ENCODE measurements at regions not wholly inside any gene's neighbourhood (a gene's known extent, or its start where the extent isn't known, plus 50 kb on each side); places are given as distances from the start of the nearest gene placed in this dataset.

DNA sequence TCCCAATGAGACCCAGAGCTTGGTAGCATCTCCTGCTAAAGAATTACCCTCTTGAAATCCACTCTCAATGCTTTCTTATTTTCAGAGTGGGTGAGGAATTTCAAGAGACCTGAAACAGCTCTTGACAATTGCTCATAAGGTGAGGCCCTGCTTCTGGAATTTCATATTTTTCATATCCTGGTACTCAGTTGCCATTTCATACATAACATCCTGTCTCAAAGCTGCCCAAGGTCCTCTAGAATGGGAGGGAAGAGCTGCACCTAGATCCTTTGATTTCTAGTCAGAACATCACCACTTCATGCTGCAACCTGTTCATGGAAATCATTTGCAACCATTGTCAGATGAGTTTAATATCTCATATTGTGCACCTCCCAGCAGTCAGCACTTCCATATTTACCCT is 404.8 kb upstream of the GALNT5 start:
- TF ChIP-seq EZH2 (IDR thresholded peaks at IDR 0.05; ENCODE audit: low read length, missing control alignments) = no peak
- TF ChIP-seq, protein P1, sequence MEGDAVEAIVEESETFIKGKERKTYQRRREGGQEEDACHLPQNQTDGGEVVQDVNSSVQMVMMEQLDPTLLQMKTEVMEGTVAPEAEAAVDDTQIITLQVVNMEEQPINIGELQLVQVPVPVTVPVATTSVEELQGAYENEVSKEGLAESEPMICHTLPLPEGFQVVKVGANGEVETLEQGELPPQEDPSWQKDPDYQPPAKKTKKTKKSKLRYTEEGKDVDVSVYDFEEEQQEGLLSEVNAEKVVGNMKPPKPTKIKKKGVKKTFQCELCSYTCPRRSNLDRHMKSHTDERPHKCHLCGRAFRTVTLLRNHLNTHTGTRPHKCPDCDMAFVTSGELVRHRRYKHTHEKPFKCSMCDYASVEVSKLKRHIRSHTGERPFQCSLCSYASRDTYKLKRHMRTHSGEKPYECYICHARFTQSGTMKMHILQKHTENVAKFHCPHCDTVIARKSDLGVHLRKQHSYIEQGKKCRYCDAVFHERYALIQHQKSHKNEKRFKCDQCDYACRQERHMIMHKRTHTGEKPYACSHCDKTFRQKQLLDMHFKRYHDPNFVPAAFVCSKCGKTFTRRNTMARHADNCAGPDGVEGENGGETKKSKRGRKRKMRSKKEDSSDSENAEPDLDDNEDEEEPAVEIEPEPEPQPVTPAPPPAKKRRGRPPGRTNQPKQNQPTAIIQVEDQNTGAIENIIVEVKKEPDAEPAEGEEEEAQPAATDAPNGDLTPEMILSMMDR (conservative IDR thresholded peaks at IDR 0.05 in 1 of 2, IDR thresholded peaks at IDR 0.05 in 1 of 2; ENCODE audit: low read depth in 1 of 2, low read length in 2 of 2) = no peak

Measured in fibroblast of lung (primary cell).